Transverse colon (tissue), 4 donors: ENCODE measurements at regions not wholly inside any gene's neighbourhood (a gene's known extent, or its start where the extent isn't known, plus 50 kb on each side); places are given as distances from the start of the nearest gene placed in this dataset.

Experiments used
- DNase-seq: peaks from one replicate; pipeline ENCODE4 v3.0.0-alpha.2; 2019
- H3K27ac ChIP-seq, 4 donors: fragments of 200-600 bp; sonication (generic); 2 replicates each; pipeline ENCODE4 v1.5.1; 2016 to 2018; ENCODE audit warnings: inconsistent platforms in 4 of 4
- H3K27me3 ChIP-seq: fragments of 200-600 bp; sonication (generic); 2 replicates; pipeline ENCODE4 v1.5.1; 2017; ENCODE audit warnings: inconsistent platforms
- H3K36me3 ChIP-seq, 4 donors: fragments of 200-600 bp; sonication (generic); 2 replicates each; pipeline ENCODE4 v1.5.1; 2017 to 2019; ENCODE audit warnings: inconsistent platforms in 4 of 4
- H3K4me1 ChIP-seq, 4 donors: fragments of 200-600 bp; sonication (generic); 2 replicates each; pipeline ENCODE4 v1.5.1; 2017 to 2020; ENCODE audit warnings: inconsistent platforms in 4 of 4
- H3K4me3 ChIP-seq, 4 donors: fragments of 200-600 bp; sonication (generic); 1 replicate in 1 of 4; 2 replicates in 3 of 4; pipeline versions ENCODE4 v1.5.1 to v1.6.1; 2017 to 2019; ENCODE audit warnings: inconsistent platforms in 4 of 4
- H3K9me3 ChIP-seq, 2 donors: fragments of 200-600 bp; sonication (generic); 2 replicates each; pipeline ENCODE4 v1.5.1; 2017 to 2019; ENCODE audit warnings: inconsistent platforms in 2 of 2
- CTCF ChIP-seq, 5 experiments: fragments of 200-600 bp in 3 of 5; fragments of 450-650 bp in 2 of 5; sonication (generic) in 3 of 5; IDR thresholded peaks; 1 replicate in 2 of 5; 2 replicates in 3 of 5; pipeline ENCODE4 v1.5.1; 2016 to 2017; ENCODE audit warnings: antibody characterized with exemption in 5 of 5, inconsistent platforms in 3 of 5, mild to moderate bottlenecking in 2 of 5, moderate library complexity in 1 of 5
- EP300 ChIP-seq: sonication (generic); formaldehyde crosslinking; IDR thresholded peaks from one replicate; pipeline ENCODE4 v1.6.1; 2017; ENCODE audit warnings: antibody characterized with exemption, low read depth
- POLR2A ChIP-seq: fragments of 450-650 bp; IDR thresholded peaks from one replicate; pipeline ENCODE4 v1.6.1; 2016; ENCODE audit warnings: antibody characterized with exemption, mild to moderate bottlenecking, moderate library complexity
- POLR2AphosphoS5 ChIP-seq, 3 donors: sonication (generic); formaldehyde crosslinking; IDR thresholded peaks; one replicate each; pipeline ENCODE4 v1.6.1; 2016; ENCODE audit warnings: antibody characterized with exemption in 3 of 3
- WGBS, 2 donors: methylation state at CpG; one replicate each; pipeline ENCODE4 v1.1.5; 2018; ENCODE audit warnings: low coverage in 1 of 2; 5-methylcytosine and 5-hydroxymethylcytosine counted together
- in situ Hi-C, 4 donors: fragments of 200-750 bp; cut with MboI; loops; one replicate each; pipeline versions ENCODE4 v1.15.0 to v1.15.1; 2017; ENCODE audit warnings: low sequenced_read_pairs in 3 of 4, low pct_ligation_motif_present in 1 of 4, low pct_unique_long_range_greater_than_20kb in 1 of 4
- intact Hi-C: fragments of 100-400 bp; cut with DNase I; formaldehyde crosslinking; loops from one replicate; pipeline ENCODE4 v1.15.1; 2023; ENCODE audit warnings: low total_unique reads

- in situ Hi-C loops (no loop called here), intact Hi-C loops (no loop called here)
- Histone ChIP-seq H3K4me3 (no peak overlapping the region), H3K4me1 (peaks cover 0 to 12% (median 0%) of the 10 kb centered on the region in 4 donors), H3K27ac (no peak overlapping the region), H3K27me3 (no peaks in the 10 kb centered on the region), H3K36me3 (no peaks in the 10 kb centered on the region), H3K9me3 (no peaks in the 10 kb centered on the region)
- TF ChIP-seq CTCF (IDR thresholded peaks at IDR 0.05) (no peak), POLR2AphosphoS5 (IDR thresholded peaks at IDR 0.05) (no peak), EP300 (no peak), POLR2A (no peak)
- 33 to 46% methylated on average over 5 of the region's 5 CpGs for WGBS, 2 donors
- no peak for DNase-seq
These were observed 183.8 kb upstream of the ITGA1 start for GRCh38 chr5:52603778-52604554.

- intact Hi-C loops: no loop called here
- DNase-seq: no peak
These were observed 182.1 kb upstream of the ITGA1 start for GRCh38 chr5:52605317-52606313.

GRCh38 chr5:52607227-52607824 lies 180.4 kb upstream of the ITGA1 start:
- in situ Hi-C loops: no loop called here

More at GRCh38 chr5:52605317-52606313, 182.1 kb upstream of the ITGA1 start:
- 41 to 65% methylated on average over 3 to 6 of the region's 6 CpGs for WGBS, 2 donors
- H3K36me3 ChIP-seq: no peaks in the 10 kb centered on the region
- no peak overlapping the region for H3K4me3 ChIP-seq
- TF ChIP-seq POLR2A (no peak), CTCF (IDR thresholded peaks at IDR 0.05) (no peak), EP300 (no peak), POLR2AphosphoS5 (IDR thresholded peaks at IDR 0.05) (no peak)
- H3K9me3 ChIP-seq: no peaks in the 10 kb centered on the region
- no peaks in the 10 kb centered on the region for H3K27me3 ChIP-seq
- H3K27ac ChIP-seq: no peak overlapping the region
- peaks cover 0 to 9% (median 0%) of the 10 kb centered on the region in 4 donors for H3K4me1 ChIP-seq
- in situ Hi-C loops: no loop called here

More at GRCh38 chr5:52607227-52607824, 180.4 kb upstream of the ITGA1 start:
- Histone ChIP-seq H3K4me1 (peaks cover 0 to 9% (median 0%) of the 10 kb centered on the region in 4 donors), H3K27me3 (no peaks in the 10 kb centered on the region), H3K4me3 (no peak overlapping the region), H3K27ac (no peak overlapping the region), H3K36me3 (no peaks in the 10 kb centered on the region), H3K9me3 (no peaks in the 10 kb centered on the region)
- intact Hi-C loops: no loop called here
- DNase-seq: no peak
- no peak for TF ChIP-seq POLR2AphosphoS5 (IDR thresholded peaks at IDR 0.05)
- no peak for TF ChIP-seq POLR2A
- TF ChIP-seq CTCF (IDR thresholded peaks at IDR 0.05): no peak
- no peak for TF ChIP-seq EP300
